Fibroblast of mammary gland (primary cell): ENCODE measurements at regions not wholly inside any gene's neighbourhood (a gene's known extent, or its start where the extent isn't known, plus 50 kb on each side); places are given as distances from the start of the nearest gene placed in this dataset.
A peak's percentile ranks its signal among the peaks of the same experiment; 100 is the strongest.

ENCODE experiments used
- DNase-seq: peaks from one replicate; pipeline ENCODE4 v3.0.0-alpha.2; 2010; ENCODE audit warnings: low read depth
- H3K4me3 ChIP-seq: 2 replicates; pipeline ENCODE4 v1.5.1; 2011; ENCODE audit warnings: low read depth, mild to moderate bottlenecking, low read length, moderate library complexity; ENCODE audit not compliant: control insufficient read depth
- CTCF ChIP-seq: conservative IDR thresholded peaks from 2 replicates; pipeline ENCODE4 v1.5.1; 2011; ENCODE audit warnings: low read depth, low read length, inconsistent platforms; ENCODE audit not compliant: control insufficient read depth, insufficient read depth

GRCh38 chr3:194979173-194979572, 291.8 kb downstream of the XXYLT1 start:
- no peak overlapping the region for H3K4me3 ChIP-seq
- TF ChIP-seq CTCF, result no peak
- no peak for DNase-seq

GRCh38 chr3:194982472-194982871, 288.5 kb downstream of the XXYLT1 start:
- TF ChIP-seq CTCF, result no peak
- no peak overlapping the region for H3K4me3 ChIP-seq
- DNase-seq, result no peak

GRCh38 chr3:194983121-194983520, 287.8 kb downstream of the XXYLT1 start:
- H3K4me3 ChIP-seq, result no peak overlapping the region
- no peak for TF ChIP-seq CTCF
- DNase-seq, result no peak

- no peak for DNase-seq
- no peak overlapping the region for H3K4me3 ChIP-seq
- no peak for TF ChIP-seq CTCF
Measured at GRCh38 chr3:194983620-194984019, 287.3 kb downstream of the XXYLT1 start.

- no peak overlapping the region for H3K4me3 ChIP-seq
- no peak for TF ChIP-seq CTCF
- DNase-seq, result no peak
Measured at GRCh38 chr3:194984066-194984465, 286.9 kb downstream of the XXYLT1 start.

GRCh38 chr3:194984622-194985021, 286.3 kb downstream of the XXYLT1 start:
- no peak for DNase-seq
- no peak for TF ChIP-seq CTCF
- peak overlapping the region; percentile 27 for H3K4me3 ChIP-seq

GRCh38 chr3:194985031-194985578, 285.9 kb downstream of the XXYLT1 start:
- DNase-seq, result peak; percentile 75
- H3K4me3 ChIP-seq, result peak overlapping the region; percentile 27
- peak; percentile 48 for TF ChIP-seq CTCF
